HG02973 (cell line): ENCODE measurements at regions not wholly inside any gene's neighbourhood (a gene's known extent, or its start where the extent isn't known, plus 50 kb on each side); places are given as distances from the start of the nearest gene placed in this dataset.

Experiments used
- ATAC-seq: cut with Tn5 transposase; IDR thresholded peaks from one replicate; pipeline ENCODE4 v1.9.1; 2021; ENCODE audit warnings: moderate library complexity; ENCODE audit not compliant: unreplicated experiment

- no peak for ATAC-seq
These were observed 62.2 kb upstream of the WSCD2 start for GRCh38 chr12:108066583-108067577.

- no peak for ATAC-seq
These were observed 59.4 kb upstream of the WSCD2 start for GRCh38 chr12:108069651-108070165.

GRCh38 chr12:108075561-108075960 is 53.5 kb upstream of the WSCD2 start:
- no peak for ATAC-seq

- ATAC-seq = no peak
These were observed 52.5 kb upstream of the WSCD2 start for GRCh38 chr12:108076556-108076955.

GRCh38 chr12:108078428-108078827 is 50.7 kb upstream of the WSCD2 start:
- ATAC-seq = no peak
